Breast epithelium (tissue), 4 donors: ENCODE measurements at regions not wholly inside any gene's neighbourhood (a gene's known extent, or its start where the extent isn't known, plus 50 kb on each side); places are given as distances from the start of the nearest gene placed in this dataset.
A peak's percentile ranks its signal among the peaks of the same experiment; 100 is the strongest.

Experiments used
- DNase-seq, 2 donors: peaks; one replicate each; pipeline ENCODE4 v3.0.0-alpha.2; 2019; ENCODE audit warnings: low spot score in 2 of 2
- H3K27ac ChIP-seq, 2 donors: fragments of 200-600 bp; sonication (generic) in 1 of 2; one replicate each; pipeline ENCODE4 v1.5.1; 2016 to 2019; ENCODE audit warnings: mild to moderate bottlenecking in 1 of 2
- H3K27me3 ChIP-seq, 2 donors: fragments of 200-600 bp; sonication (generic) in 1 of 2; one replicate each; pipeline versions ENCODE4 v1.5.1 to v1.6.0; 2017 to 2019; ENCODE audit warnings: control low read depth in 1 of 2, mild to moderate bottlenecking in 1 of 2
- H3K36me3 ChIP-seq: fragments of 200-600 bp; one replicate; pipeline ENCODE4 v1.5.1; 2019
- H3K4me1 ChIP-seq, 2 donors: fragments of 200-600 bp; sonication (generic); one replicate each; pipeline ENCODE4 v1.5.1; 2016 to 2019; ENCODE audit warnings: control low read depth in 1 of 2
- H3K4me3 ChIP-seq, 3 donors: fragments of 200-600 bp; sonication (generic); 1 replicate in 2 of 3; 2 replicates in 1 of 3; pipeline ENCODE4 v1.5.1; 2016 to 2019; ENCODE audit warnings: mild to moderate bottlenecking in 3 of 3, moderate library complexity in 2 of 3
- H3K9me3 ChIP-seq, 2 donors: fragments of 200-600 bp; sonication (generic) in 1 of 2; one replicate each; pipeline ENCODE4 v1.5.1; 2016 to 2019; ENCODE audit warnings: control low read depth in 1 of 2
- POLR2A ChIP-seq: fragments of 450-650 bp; IDR thresholded peaks from one replicate; pipeline ENCODE4 v1.6.1; 2016; ENCODE audit warnings: antibody characterized with exemption, mild to moderate bottlenecking, moderate library complexity
- POLR2AphosphoS5 ChIP-seq, 3 donors: sonication (generic); formaldehyde crosslinking; IDR thresholded peaks; one replicate each; pipeline ENCODE4 v1.6.1; 2017; ENCODE audit warnings: antibody characterized with exemption in 3 of 3
- intact Hi-C: fragments of 100-400 bp; cut with DNase I; formaldehyde crosslinking; loops from one replicate; pipeline ENCODE4 v1.15.1; 2023; ENCODE audit warnings: low total_unique reads
- TF ChIP-seq, protein P1 (sequence below), 3 donors: fragments of 450-650 bp; IDR thresholded peaks; one replicate each; pipeline ENCODE4 v1.5.1; 2016 to 2017; ENCODE audit warnings: antibody characterized with exemption in 3 of 3, mild to moderate bottlenecking in 3 of 3, moderate library complexity in 3 of 3

DNA sequence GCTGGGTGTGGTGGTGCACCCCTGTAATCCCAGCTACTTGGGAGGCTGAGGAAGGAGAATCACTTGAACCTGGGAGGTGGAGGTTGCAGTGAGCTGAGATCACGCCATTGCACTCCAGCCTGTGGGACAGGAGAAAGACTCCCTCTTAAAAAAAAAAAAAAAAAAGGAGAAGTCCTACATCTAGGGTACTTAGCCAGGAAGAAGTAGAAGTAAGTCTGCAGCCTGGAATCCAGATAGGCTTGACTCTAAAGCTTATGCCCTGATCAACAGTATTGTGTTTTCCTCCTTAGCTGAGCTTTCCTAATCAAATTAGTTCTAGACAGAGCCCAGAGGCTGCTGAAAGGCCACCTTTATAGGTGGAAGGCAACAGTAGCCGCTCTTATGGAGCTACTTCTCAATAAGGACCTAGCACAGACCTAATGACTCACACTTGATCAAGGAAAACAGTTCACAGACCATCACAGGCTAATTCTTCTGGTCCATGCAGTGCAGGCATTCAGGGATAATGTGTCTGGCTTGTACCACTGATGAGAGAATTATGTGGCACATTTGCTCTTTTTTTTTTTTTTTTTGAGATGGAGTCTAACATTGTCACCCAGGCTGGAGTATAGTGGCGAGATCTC lies 105.5 kb upstream of the KLF4 start:
- intact Hi-C loops = no loop called here
- DNase-seq = no peak
- no peaks in the 10 kb centered on the region for H3K27me3 ChIP-seq
- H3K36me3 ChIP-seq = no peaks in the 10 kb centered on the region
- no peaks in the 10 kb centered on the region for H3K4me1 ChIP-seq
- H3K4me3 ChIP-seq = no peak overlapping the region
- H3K9me3 ChIP-seq = no peaks in the 10 kb centered on the region
- no peak for TF ChIP-seq POLR2A
- TF ChIP-seq, protein P1, sequence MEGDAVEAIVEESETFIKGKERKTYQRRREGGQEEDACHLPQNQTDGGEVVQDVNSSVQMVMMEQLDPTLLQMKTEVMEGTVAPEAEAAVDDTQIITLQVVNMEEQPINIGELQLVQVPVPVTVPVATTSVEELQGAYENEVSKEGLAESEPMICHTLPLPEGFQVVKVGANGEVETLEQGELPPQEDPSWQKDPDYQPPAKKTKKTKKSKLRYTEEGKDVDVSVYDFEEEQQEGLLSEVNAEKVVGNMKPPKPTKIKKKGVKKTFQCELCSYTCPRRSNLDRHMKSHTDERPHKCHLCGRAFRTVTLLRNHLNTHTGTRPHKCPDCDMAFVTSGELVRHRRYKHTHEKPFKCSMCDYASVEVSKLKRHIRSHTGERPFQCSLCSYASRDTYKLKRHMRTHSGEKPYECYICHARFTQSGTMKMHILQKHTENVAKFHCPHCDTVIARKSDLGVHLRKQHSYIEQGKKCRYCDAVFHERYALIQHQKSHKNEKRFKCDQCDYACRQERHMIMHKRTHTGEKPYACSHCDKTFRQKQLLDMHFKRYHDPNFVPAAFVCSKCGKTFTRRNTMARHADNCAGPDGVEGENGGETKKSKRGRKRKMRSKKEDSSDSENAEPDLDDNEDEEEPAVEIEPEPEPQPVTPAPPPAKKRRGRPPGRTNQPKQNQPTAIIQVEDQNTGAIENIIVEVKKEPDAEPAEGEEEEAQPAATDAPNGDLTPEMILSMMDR (IDR thresholded peaks at IDR 0.05) = no peak
- no peak for TF ChIP-seq POLR2AphosphoS5 (IDR thresholded peaks at IDR 0.05)
- H3K27ac ChIP-seq = no peak overlapping the region

DNA sequence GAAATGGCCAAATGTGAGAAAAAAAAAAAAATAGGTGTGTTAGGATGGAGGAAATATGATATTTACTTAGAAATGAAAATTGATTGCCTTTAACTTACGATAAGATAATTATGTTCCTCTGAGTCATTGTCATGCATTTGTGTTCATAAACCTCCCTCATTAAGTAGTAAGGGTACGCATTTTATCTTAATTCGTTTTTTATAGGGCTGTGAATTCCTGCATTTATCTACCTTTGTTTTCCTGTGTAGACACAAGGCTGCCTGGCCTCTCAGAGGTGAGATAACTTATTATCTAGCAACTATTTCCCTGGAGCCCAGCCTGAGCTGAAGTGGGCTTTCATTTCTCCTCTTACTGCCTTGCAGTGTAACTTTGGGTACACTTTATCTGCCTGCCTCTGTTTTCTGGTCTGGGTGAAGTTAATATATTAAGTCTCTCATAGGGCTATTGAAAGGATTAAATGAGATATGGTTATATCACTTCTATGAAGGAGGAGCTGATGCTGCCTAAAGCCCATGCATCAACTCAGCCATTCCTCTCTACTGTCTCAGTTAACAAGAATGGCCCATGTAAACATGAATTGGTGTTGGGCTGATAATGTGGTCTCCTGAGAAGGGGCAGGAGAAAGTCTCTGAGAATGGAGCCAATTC lies 103.8 kb upstream of the KLF4 start:
- no peaks in the 10 kb centered on the region for H3K27me3 ChIP-seq
- intact Hi-C loops = no loop called here
- no peaks in the 10 kb centered on the region for H3K36me3 ChIP-seq
- H3K9me3 ChIP-seq = no peaks in the 10 kb centered on the region
- no peak for DNase-seq
- H3K4me3 ChIP-seq = no peak overlapping the region
- no peak overlapping the region for H3K27ac ChIP-seq
- TF ChIP-seq POLR2AphosphoS5 (IDR thresholded peaks at IDR 0.05) = no peak
- no peak for TF ChIP-seq POLR2A
- TF ChIP-seq, protein P1 (IDR thresholded peaks at IDR 0.05) = no peak
- H3K4me1 ChIP-seq = no peaks in the 10 kb centered on the region

DNA sequence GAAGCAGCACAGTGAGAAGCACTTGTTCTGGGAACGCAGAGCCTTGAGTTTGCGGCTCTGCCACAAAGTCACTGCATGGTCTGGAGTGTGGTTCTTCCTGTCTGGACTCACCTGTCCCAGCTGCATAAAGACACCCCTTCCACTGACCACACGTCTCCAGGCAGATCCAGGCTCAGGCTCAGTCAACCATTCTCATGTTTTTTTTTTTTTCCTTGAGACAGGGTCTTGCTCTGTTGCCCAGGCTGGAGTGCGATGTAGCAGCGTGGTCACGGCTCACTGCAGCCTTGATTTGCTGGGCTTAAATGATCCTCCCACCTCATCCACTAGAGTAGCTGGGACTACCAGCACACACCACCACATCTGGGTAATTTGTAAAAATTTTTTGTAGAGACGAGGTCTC lies 102.9 kb upstream of the KLF4 start:
- Histone ChIP-seq H3K9me3 (no peaks in the 10 kb centered on the region), H3K27me3 (no peaks in the 10 kb centered on the region), H3K36me3 (no peaks in the 10 kb centered on the region), H3K4me1 (no peaks in the 10 kb centered on the region), H3K27ac (no peak overlapping the region), H3K4me3 (no peak overlapping the region)
- no peak for TF ChIP-seq POLR2AphosphoS5 (IDR thresholded peaks at IDR 0.05)
- TF ChIP-seq, protein P1 (IDR thresholded peaks at IDR 0.05) = no peak
- TF ChIP-seq POLR2A = no peak
- intact Hi-C loops = no loop called here
- DNase-seq = no peak

DNA sequence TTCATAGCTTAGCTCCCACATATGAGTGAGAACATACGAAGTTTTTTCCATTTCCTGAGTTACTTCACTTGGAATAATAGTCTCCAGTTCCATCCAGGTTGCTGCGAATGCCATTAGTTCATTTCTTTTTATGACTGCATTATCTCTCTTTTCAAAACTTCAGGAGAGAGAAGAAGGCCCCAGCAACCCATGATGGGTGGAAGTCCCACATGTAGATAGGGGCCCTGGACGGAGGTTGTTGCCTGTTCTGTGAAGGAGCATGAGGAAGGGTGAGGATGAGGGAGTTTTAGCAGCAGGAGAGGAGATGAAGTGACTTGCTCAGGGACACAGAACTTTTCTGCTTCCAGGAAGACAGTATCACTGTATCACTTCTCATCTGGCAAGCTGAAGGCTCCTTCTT lies 102.2 kb upstream of the KLF4 start:
- no peaks in the 10 kb centered on the region for H3K27me3 ChIP-seq
- no peaks in the 10 kb centered on the region for H3K9me3 ChIP-seq
- no peaks in the 10 kb centered on the region for H3K36me3 ChIP-seq
- intact Hi-C loops = no loop called here
- TF ChIP-seq, protein P1 (IDR thresholded peaks at IDR 0.05) = no peak
- TF ChIP-seq POLR2AphosphoS5 (IDR thresholded peaks at IDR 0.05) (no peak), POLR2A (no peak)
- no peak overlapping the region for H3K4me3 ChIP-seq
- H3K4me1 ChIP-seq = no peaks in the 10 kb centered on the region
- no peak overlapping the region for H3K27ac ChIP-seq
- no peak for DNase-seq

DNA sequence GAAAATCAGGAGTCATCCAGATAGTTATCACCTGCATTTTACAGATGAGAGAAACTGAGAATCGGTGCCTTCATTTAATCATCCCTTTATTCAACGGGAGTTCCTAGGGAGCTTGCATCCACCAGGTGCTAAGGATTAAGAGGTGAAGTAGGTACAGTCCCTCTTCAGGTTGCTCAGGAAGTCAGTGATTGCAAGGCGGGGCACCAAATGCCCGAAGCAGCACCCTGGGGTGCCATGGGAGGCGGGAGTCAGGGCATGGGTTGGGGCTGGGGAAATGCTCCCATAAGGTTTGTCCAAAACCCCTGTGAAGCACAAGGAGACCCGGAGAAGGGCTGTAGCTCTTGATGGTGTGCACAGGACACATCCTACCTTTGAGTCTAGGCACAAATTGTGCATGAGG lies 98.8 kb upstream of the KLF4 start:
- no peak overlapping the region for H3K4me3 ChIP-seq
- H3K27ac ChIP-seq = peak overlapping the region in 1 of 2 donors; percentile 76
- no peaks in the 10 kb centered on the region for H3K9me3 ChIP-seq
- no peaks in the 10 kb centered on the region for H3K4me1 ChIP-seq
- no peaks in the 10 kb centered on the region for H3K27me3 ChIP-seq
- H3K36me3 ChIP-seq = no peaks in the 10 kb centered on the region
- TF ChIP-seq POLR2AphosphoS5 (IDR thresholded peaks at IDR 0.05) = no peak
- no peak for TF ChIP-seq POLR2A
- TF ChIP-seq, protein P1 (IDR thresholded peaks at IDR 0.05) = no peak
- intact Hi-C loops = no loop called here
- DNase-seq = no peak
